Neural cell (in vitro differentiated cells): ENCODE measurements at regions not wholly inside any gene's neighbourhood (a gene's known extent, or its start where the extent isn't known, plus 50 kb on each side); places are given as distances from the start of the nearest gene placed in this dataset.

ENCODE experiments used
- H2AFZ ChIP-seq: fragments of 200-600, 300-800 bp; sonication (generic), shearing (Covaris generic); 2 replicates; pipeline ENCODE4 v1.6.0; 2014; ENCODE audit warnings: low read depth, mild to moderate bottlenecking, antibody characterized with exemption, low read length, moderate library complexity
- H3F3A ChIP-seq: fragments of 200-600 bp; shearing (Covaris generic); 2 replicates; pipeline ENCODE4 v1.6.1; 2016; ENCODE audit warnings: mild to moderate bottlenecking, moderate library complexity, mixed read lengths, antibody characterized with exemption, low read length; ENCODE audit not compliant: insufficient read depth, poor library complexity, severe bottlenecking
- H3K27ac ChIP-seq: fragments of 200-600, 300-800 bp; sonication (generic), shearing (Covaris generic); 2 replicates; pipeline ENCODE4 v1.5.1; 2014; ENCODE audit warnings: mild to moderate bottlenecking, low read length, moderate library complexity
- H3K27me3 ChIP-seq: fragments of 300-800, 200-600 bp; sonication (generic), shearing (Covaris generic); 2 replicates; pipeline ENCODE4 v1.6.0; 2014; ENCODE audit warnings: mild to moderate bottlenecking, low read depth, low read length, moderate library complexity; ENCODE audit not compliant: insufficient read depth
- H3K36me3 ChIP-seq: fragments of 300-800, 200-600 bp; sonication (generic), shearing (Covaris generic); 2 replicates; pipeline ENCODE4 v1.5.1; 2014; ENCODE audit warnings: mild to moderate bottlenecking, antibody characterized with exemption, low read length, moderate library complexity; ENCODE audit not compliant: insufficient read depth
- H3K4me2 ChIP-seq: fragments of 300-800, 200-600 bp; sonication (generic), shearing (Covaris generic); 2 replicates; pipeline ENCODE4 v1.6.0; 2014; ENCODE audit warnings: mild to moderate bottlenecking, low read length
- H3K4me3 ChIP-seq: fragments of 300-800, 200-600 bp; sonication (generic), shearing (Covaris generic); 2 replicates; pipeline ENCODE4 v1.5.1; 2014; ENCODE audit warnings: mild to moderate bottlenecking, low read length, moderate library complexity
- H3K79me2 ChIP-seq: fragments of 200-600 bp; shearing (Covaris generic); replicated peaks from 2 replicates; pipeline ENCODE4 v1.6.0; 2014; ENCODE audit warnings: mild to moderate bottlenecking, low read length, moderate library complexity; ENCODE audit not compliant: insufficient read depth
- H3K9ac ChIP-seq: fragments of 300-800, 200-600 bp; sonication (generic), shearing (Covaris generic); 2 replicates; pipeline ENCODE4 v1.6.1; 2016; ENCODE audit warnings: mild to moderate bottlenecking, low read length, mixed read lengths
- H3K9me2 ChIP-seq: fragments of 200-600 bp; shearing (Covaris generic); 2 replicates; pipeline ENCODE4 v1.6.1; 2016; ENCODE audit warnings: mild to moderate bottlenecking, low read length, mixed read lengths; ENCODE audit not compliant: insufficient read depth
- H3K9me3 ChIP-seq: fragments of 200-600, 300-800 bp; sonication (generic), shearing (Covaris generic); 2 replicates; pipeline ENCODE4 v1.6.1; 2016; ENCODE audit warnings: mild to moderate bottlenecking, mixed run types, low read length, moderate library complexity, mixed read lengths
- H4K20me1 ChIP-seq: fragments of 200-600 bp; shearing (Covaris generic); 2 replicates; pipeline ENCODE4 v1.6.1; 2016; ENCODE audit warnings: mild to moderate bottlenecking, mixed run types; ENCODE audit not compliant: insufficient read depth
- CTCF ChIP-seq: fragments of 450-650 bp; IDR thresholded peaks from 2 replicates; pipeline ENCODE4 v1.5.1; 2014; ENCODE audit warnings: antibody characterized with exemption, mild to moderate bottlenecking, moderate library complexity; ENCODE audit not compliant: poor library complexity, severe bottlenecking
- EP300 ChIP-seq: fragments of 450-650 bp; conservative IDR thresholded peaks from 2 replicates; pipeline ENCODE4 v1.6.1; 2014; ENCODE audit warnings: antibody characterized with exemption, mild to moderate bottlenecking, moderate library complexity; ENCODE audit not compliant: poor library complexity, severe bottlenecking
- EZH2 ChIP-seq: fragments of 200-600, 300-800 bp; shearing (Covaris generic), sonication (generic); IDR thresholded peaks from 2 replicates; pipeline ENCODE4 v1.6.1; 2014; ENCODE audit warnings: antibody characterized with exemption, low read length, borderline replicate concordance, mild to moderate bottlenecking; ENCODE audit not compliant: insufficient read depth, poor library complexity, severe bottlenecking
- MXI1 ChIP-seq: fragments of 450-650 bp; conservative IDR thresholded peaks from 2 replicates; pipeline ENCODE4 v1.6.1; 2014; ENCODE audit warnings: antibody characterized with exemption, mild to moderate bottlenecking; ENCODE audit not compliant: poor library complexity, severe bottlenecking
- POLR2AphosphoS5 ChIP-seq: IDR thresholded peaks from 2 replicates; pipeline ENCODE4 v1.6.1; 2012
- RAD21 ChIP-seq: fragments of 450-650 bp; conservative IDR thresholded peaks from 2 replicates; pipeline ENCODE4 v1.6.1; 2014; ENCODE audit warnings: antibody characterized with exemption, mild to moderate bottlenecking, moderate library complexity
- REST ChIP-seq: IDR thresholded peaks from 2 replicates; pipeline ENCODE4 v1.6.1; 2012; ENCODE audit warnings: borderline replicate concordance
- SMC3 ChIP-seq: fragments of 450-650 bp; conservative IDR thresholded peaks from 2 replicates; pipeline ENCODE4 v1.6.1; 2014; ENCODE audit warnings: antibody characterized with exemption, mild to moderate bottlenecking, moderate library complexity; ENCODE audit not compliant: poor library complexity
- TAF1 ChIP-seq: IDR thresholded peaks from 2 replicates; pipeline ENCODE4 v1.6.1; 2012; ENCODE audit warnings: low read depth

- Histone ChIP-seq H2AFZ (no peak overlapping the region), H3K27me3 (no peaks in the 10 kb centered on the region), H3K4me3 (no peak overlapping the region), H3K79me2 (no peaks in the 10 kb centered on the region), H3K9ac (no peak overlapping the region), H3K4me2 (no peak overlapping the region), H3K36me3 (no peaks in the 10 kb centered on the region), H3K27ac (no peak overlapping the region), H4K20me1 (no peaks in the 10 kb centered on the region), H3K9me2 (no peaks in the 10 kb centered on the region), H3F3A (no peaks in the 10 kb centered on the region), H3K9me3 (no peaks in the 10 kb centered on the region)
- no peak for TF ChIP-seq EZH2
- no peak for TF ChIP-seq EP300
- TF ChIP-seq MXI1 = no peak
- no peak for TF ChIP-seq TAF1
- no peak for TF ChIP-seq RAD21
- TF ChIP-seq REST = no peak
- no peak for TF ChIP-seq POLR2AphosphoS5
- TF ChIP-seq SMC3 = no peak
- no peak for TF ChIP-seq CTCF
These were observed 78.9 kb downstream of the OLIG3 start for GRCh38 chr6:137415127-137415833.

GRCh38 chr6:137414599-137414998 lies 79.6 kb downstream of the OLIG3 start:
- no peaks in the 10 kb centered on the region for H3K79me2 ChIP-seq
- H3K9me3 ChIP-seq = no peaks in the 10 kb centered on the region
- no peaks in the 10 kb centered on the region for H3F3A ChIP-seq
- no peak overlapping the region for H3K9ac ChIP-seq
- H3K27me3 ChIP-seq = no peaks in the 10 kb centered on the region
- no peak overlapping the region for H2AFZ ChIP-seq
- H3K36me3 ChIP-seq = no peaks in the 10 kb centered on the region
- H4K20me1 ChIP-seq = no peaks in the 10 kb centered on the region
- H3K4me3 ChIP-seq = no peak overlapping the region
- H3K4me2 ChIP-seq = no peak overlapping the region
- no peaks in the 10 kb centered on the region for H3K9me2 ChIP-seq
- TF ChIP-seq RAD21 (no peak), REST (no peak), TAF1 (no peak), MXI1 (no peak), POLR2AphosphoS5 (no peak), CTCF (no peak), EP300 (no peak), SMC3 (no peak), EZH2 (no peak)
- no peak overlapping the region for H3K27ac ChIP-seq
